Jurkat, Clone E6-1 (cell line): ENCODE measurements at regions not wholly inside any gene's neighbourhood (a gene's known extent, or its start where the extent isn't known, plus 50 kb on each side); places are given as distances from the start of the nearest gene placed in this dataset.
"Not testable (repeated sequence)": the region's sequence is repeated elsewhere in the genome, so short reads cannot be mapped to it uniquely, and the experiment has no call there.

Source experiments
- DNase-seq: peaks from one replicate; pipeline ENCODE4 v3.0.0-alpha.2; 2011; ENCODE audit warnings: low read depth, low spot score
- H3K4me3 ChIP-seq: 2 replicates; pipeline ENCODE4 v1.5.1; 2011; ENCODE audit warnings: mild to moderate bottlenecking, low read length, control low read depth, moderate library complexity

GRCh38 chr9:38342532-38342931 is 50.0 kb upstream of the ALDH1B1 start:
- peak; percentile 26 for DNase-seq
- H3K4me3 ChIP-seq: no peak overlapping the region

- DNase-seq: no peak
- H3K4me3 ChIP-seq: no peak overlapping the region
These were observed 50.4 kb upstream of the ALDH1B1 start for GRCh38 chr9:38342096-38342495.

- no peak overlapping the region for H3K4me3 ChIP-seq
- DNase-seq: no peak
These were observed 53.0 kb upstream of the ALDH1B1 start for GRCh38 chr9:38339496-38339895.

- DNase-seq: no peak
- no peak overlapping the region for H3K4me3 ChIP-seq
These were observed 53.4 kb upstream of the ALDH1B1 start for GRCh38 chr9:38339087-38339486.

- no peak overlapping the region for H3K4me3 ChIP-seq
- DNase-seq: no peak
These were observed 54.0 kb upstream of the ALDH1B1 start for GRCh38 chr9:38338342-38339018.

GRCh38 chr9:38337706-38338264 is 54.7 kb upstream of the ALDH1B1 start:
- DNase-seq: no peak

GRCh38 chr9:38337181-38337580 is 55.3 kb upstream of the ALDH1B1 start:
- DNase-seq: no peak
- H3K4me3 ChIP-seq: no peak overlapping the region

More at GRCh38 chr9:38337706-38338264, 54.7 kb upstream of the ALDH1B1 start:
- H3K4me3 ChIP-seq: no peak overlapping the region

- no peak for DNase-seq
- H3K4me3 ChIP-seq: no peak overlapping the region
These were observed 56.2 kb upstream of the ALDH1B1 start for GRCh38 chr9:38336341-38336740.

GRCh38 chr9:38335686-38336085 is 56.8 kb upstream of the ALDH1B1 start:
- DNase-seq: no peak

GRCh38 chr9:38334234-38334633 is 58.3 kb upstream of the ALDH1B1 start:
- DNase-seq: no peak
- H3K4me3 ChIP-seq: no peak overlapping the region

More at GRCh38 chr9:38335686-38336085, 56.8 kb upstream of the ALDH1B1 start:
- no peak overlapping the region for H3K4me3 ChIP-seq

- no peak for DNase-seq
- H3K4me3 ChIP-seq: no peak overlapping the region
These were observed 59.5 kb upstream of the ALDH1B1 start for GRCh38 chr9:38333047-38333446.

- no peak overlapping the region for H3K4me3 ChIP-seq
- DNase-seq: no peak
These were observed 59.9 kb upstream of the ALDH1B1 start for GRCh38 chr9:38332625-38333024.

GRCh38 chr9:38331141-38331540 is 61.4 kb upstream of the ALDH1B1 start:
- H3K4me3 ChIP-seq: no peak overlapping the region
- DNase-seq: no peak

GRCh38 chr9:38329968-38330367 is 62.5 kb upstream of the ALDH1B1 start:
- DNase-seq: no peak
- H3K4me3 ChIP-seq: no peak overlapping the region

- DNase-seq: no peak
These were observed 63.7 kb upstream of the ALDH1B1 start for GRCh38 chr9:38328765-38329164.

GRCh38 chr9:38326122-38326521 is 66.4 kb upstream of the ALDH1B1 start:
- no peak for DNase-seq
- no peak overlapping the region for H3K4me3 ChIP-seq

More at GRCh38 chr9:38328765-38329164, 63.7 kb upstream of the ALDH1B1 start:
- H3K4me3 ChIP-seq: no peak overlapping the region

- not testable (repeated sequence) for DNase-seq, H3K4me3 ChIP-seq
These were observed 68.3 kb upstream of the ALDH1B1 start for GRCh38 chr9:38324213-38324612.

GRCh38 chr9:38322937-38323336 is 69.6 kb upstream of the ALDH1B1 start:
- H3K4me3 ChIP-seq: no peak overlapping the region
- DNase-seq: no peak

- DNase-seq: no peak
- H3K4me3 ChIP-seq: no peak overlapping the region
These were observed 72.9 kb upstream of the ALDH1B1 start for GRCh38 chr9:38319496-38320173.

- no peak for DNase-seq
- H3K4me3 ChIP-seq: no peak overlapping the region
These were observed 73.6 kb upstream of the ALDH1B1 start for GRCh38 chr9:38318759-38319495.
